Lower lobe of right lung (tissue), 2 donors: ENCODE measurements at regions not wholly inside any gene's neighbourhood (a gene's known extent, or its start where the extent isn't known, plus 50 kb on each side); places are given as distances from the start of the nearest gene placed in this dataset.

Experiments used
- ATAC-seq, 2 donors: fragments of 200-7000 bp; cut with Tn5 transposase; one replicate each; pipeline ENCODE4 v1.9.1; 2020 to 2022; ENCODE audit warnings: mild to moderate bottlenecking in 2 of 2, moderate library complexity in 2 of 2
- DNase-seq: peaks from one replicate; pipeline ENCODE4 v3.0.0-alpha.2; 2020
- H3K27ac ChIP-seq: fragments of 200-600 bp; one replicate; pipeline ENCODE4 v1.8.0; 2022
- H3K27me3 ChIP-seq: fragments of 200-600 bp; one replicate; pipeline ENCODE4 v1.8.0; 2022; ENCODE audit warnings: low read depth
- H3K36me3 ChIP-seq: fragments of 200-600 bp; one replicate; pipeline ENCODE4 v1.8.0; 2022; ENCODE audit warnings: mild to moderate bottlenecking
- H3K4me1 ChIP-seq: fragments of 200-600 bp; one replicate; pipeline ENCODE4 v1.8.0; 2022
- H3K4me3 ChIP-seq: fragments of 200-600 bp; one replicate; pipeline ENCODE4 v1.8.0; 2022; ENCODE audit warnings: mild to moderate bottlenecking
- H3K9me3 ChIP-seq: fragments of 200-600 bp; one replicate; pipeline ENCODE4 v1.8.0; 2022
- intact Hi-C: fragments of 100-400 bp; cut with DNase I; formaldehyde crosslinking; loops from one replicate; pipeline ENCODE4 v1.11.0; 2022
- TF ChIP-seq, protein P1 (sequence below): fragments of 200-600 bp; IDR thresholded peaks from one replicate; pipeline ENCODE4 v1.8.0; 2022; ENCODE audit warnings: antibody characterized with exemption, mild to moderate bottlenecking
- donor health status: DM: no; HTN: yes; CAD: no; lungs with severe emphysema.

DNA sequence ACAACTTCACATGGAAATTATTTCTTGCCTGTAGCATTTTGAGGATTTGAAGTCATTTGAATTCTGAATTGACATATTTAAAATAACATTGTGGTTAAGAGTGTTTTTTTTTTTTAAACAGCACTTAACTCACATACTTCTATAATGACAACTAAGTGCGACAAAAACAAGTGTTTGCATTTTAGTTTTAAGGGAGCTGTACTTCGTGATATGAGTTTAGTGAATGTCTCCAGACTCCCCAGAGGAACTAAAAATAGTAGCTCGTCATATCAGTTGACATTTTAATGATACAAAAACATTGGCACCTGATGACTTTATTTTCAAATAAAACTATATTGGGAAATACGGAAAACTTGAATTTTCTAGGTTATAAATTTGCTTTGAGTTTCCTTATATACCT, 389.6 kb upstream of the MON1B start:
- TF ChIP-seq, protein P1, sequence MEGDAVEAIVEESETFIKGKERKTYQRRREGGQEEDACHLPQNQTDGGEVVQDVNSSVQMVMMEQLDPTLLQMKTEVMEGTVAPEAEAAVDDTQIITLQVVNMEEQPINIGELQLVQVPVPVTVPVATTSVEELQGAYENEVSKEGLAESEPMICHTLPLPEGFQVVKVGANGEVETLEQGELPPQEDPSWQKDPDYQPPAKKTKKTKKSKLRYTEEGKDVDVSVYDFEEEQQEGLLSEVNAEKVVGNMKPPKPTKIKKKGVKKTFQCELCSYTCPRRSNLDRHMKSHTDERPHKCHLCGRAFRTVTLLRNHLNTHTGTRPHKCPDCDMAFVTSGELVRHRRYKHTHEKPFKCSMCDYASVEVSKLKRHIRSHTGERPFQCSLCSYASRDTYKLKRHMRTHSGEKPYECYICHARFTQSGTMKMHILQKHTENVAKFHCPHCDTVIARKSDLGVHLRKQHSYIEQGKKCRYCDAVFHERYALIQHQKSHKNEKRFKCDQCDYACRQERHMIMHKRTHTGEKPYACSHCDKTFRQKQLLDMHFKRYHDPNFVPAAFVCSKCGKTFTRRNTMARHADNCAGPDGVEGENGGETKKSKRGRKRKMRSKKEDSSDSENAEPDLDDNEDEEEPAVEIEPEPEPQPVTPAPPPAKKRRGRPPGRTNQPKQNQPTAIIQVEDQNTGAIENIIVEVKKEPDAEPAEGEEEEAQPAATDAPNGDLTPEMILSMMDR = no peak
- Histone ChIP-seq H3K27ac (no peak overlapping the region), H3K4me3 (no peak overlapping the region), H3K27me3 (no peaks in the 10 kb centered on the region), H3K4me1 (no peaks in the 10 kb centered on the region), H3K9me3 (no peaks in the 10 kb centered on the region), H3K36me3 (no peaks in the 10 kb centered on the region)
- ATAC-seq (peak in 1 of 2 donors; percentile 73), DNase-seq (no peak)
- intact Hi-C loops = no loop called here

DNA sequence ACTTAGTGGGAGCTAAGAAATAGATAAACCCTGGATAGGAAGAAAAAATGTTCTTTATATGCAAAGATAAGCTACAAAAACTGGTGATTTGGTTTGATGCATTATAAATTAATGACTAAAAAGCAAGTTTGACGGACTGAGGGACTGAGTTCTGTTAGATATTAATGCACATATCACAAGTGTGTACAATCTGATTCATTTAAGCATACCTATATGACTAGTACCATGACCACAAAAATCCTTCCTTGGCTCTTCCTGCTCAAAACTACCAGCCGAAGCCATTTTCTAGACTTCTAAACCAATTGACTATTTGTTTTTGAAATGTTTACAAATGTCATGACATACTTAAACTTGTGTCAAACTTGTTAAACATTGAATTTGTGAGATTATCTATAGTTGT, 374.5 kb upstream of the MON1B start:
- no peaks in the 10 kb centered on the region for H3K36me3 ChIP-seq
- intact Hi-C loops = no loop called here
- no peak overlapping the region for H3K4me3 ChIP-seq
- no peaks in the 10 kb centered on the region for H3K4me1 ChIP-seq
- DNase-seq (no peak), ATAC-seq (no peak)
- no peaks in the 10 kb centered on the region for H3K9me3 ChIP-seq
- no peaks in the 10 kb centered on the region for H3K27me3 ChIP-seq
- TF ChIP-seq, protein P1 = no peak
- H3K27ac ChIP-seq = no peak overlapping the region

DNA sequence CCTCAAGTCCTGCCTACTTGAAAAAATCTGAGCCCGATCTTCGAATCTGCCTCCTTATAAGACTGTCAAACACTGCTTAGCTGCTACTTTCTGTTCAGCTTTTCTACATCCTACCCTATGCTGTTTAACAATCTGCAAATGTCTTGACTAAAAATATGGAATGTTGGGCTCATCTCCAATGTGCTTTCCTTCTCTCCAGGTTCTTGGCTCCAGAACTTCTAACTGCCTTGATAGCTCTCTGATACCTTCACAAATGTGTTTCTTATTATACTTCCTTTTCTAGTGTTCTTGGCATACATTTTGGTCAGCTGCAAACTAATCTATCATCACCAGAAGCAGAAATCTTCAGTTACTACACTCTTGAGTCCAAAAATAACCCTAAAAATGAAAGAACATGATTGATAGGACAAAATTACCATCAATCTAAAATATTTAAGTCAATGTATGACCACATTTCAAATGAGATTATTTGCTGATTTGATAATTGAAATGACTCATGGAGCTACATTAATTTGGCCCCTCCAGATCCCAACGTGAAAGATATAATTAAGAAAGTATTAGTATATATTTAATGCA, 372.3 kb upstream of the MON1B start:
- ATAC-seq = no peak
- intact Hi-C loops = no loop called here
- TF ChIP-seq, protein P1 = no peak
- no peak overlapping the region for H3K4me3 ChIP-seq
- H3K9me3 ChIP-seq = no peaks in the 10 kb centered on the region
- no peaks in the 10 kb centered on the region for H3K36me3 ChIP-seq
- no peak overlapping the region for H3K27ac ChIP-seq
- no peak for DNase-seq
- no peaks in the 10 kb centered on the region for H3K4me1 ChIP-seq
- H3K27me3 ChIP-seq = no peaks in the 10 kb centered on the region

DNA sequence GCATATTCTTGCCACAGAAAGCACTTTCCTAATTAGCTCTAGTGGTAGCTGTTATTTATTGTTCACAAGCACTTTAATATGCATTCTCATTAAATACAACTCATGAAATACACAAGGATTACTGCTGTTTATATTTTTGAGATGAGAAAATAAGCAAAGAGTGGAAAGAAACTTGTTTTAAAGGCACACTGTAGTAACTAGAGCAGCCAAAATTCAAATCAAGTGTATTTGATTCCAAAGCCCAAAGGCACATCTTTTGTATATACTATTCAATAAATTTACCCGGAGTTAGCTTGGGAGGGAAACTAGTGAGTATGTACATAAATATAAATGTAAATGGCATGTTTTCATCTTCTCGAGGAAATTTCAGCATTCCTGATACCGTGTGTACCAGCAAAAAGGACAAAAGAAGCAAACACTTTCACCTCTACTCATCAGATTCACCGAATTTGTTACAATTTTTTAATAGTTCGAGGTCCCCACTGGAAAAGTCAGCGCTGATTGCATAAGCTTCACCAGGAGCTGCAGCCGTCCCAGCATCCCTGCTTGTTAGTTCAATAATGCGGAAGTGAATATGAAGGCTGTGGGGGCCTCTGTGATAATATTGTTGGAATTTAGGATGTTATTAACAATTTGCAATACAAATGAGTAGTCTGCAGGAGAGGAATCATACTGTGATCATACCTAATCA, 371.6 kb upstream of the MON1B start:
- Histone ChIP-seq H3K4me1 (no peaks in the 10 kb centered on the region), H3K36me3 (no peaks in the 10 kb centered on the region), H3K27ac (no peak overlapping the region), H3K9me3 (no peaks in the 10 kb centered on the region), H3K27me3 (no peaks in the 10 kb centered on the region), H3K4me3 (no peak overlapping the region)
- intact Hi-C loops = no loop called here
- TF ChIP-seq, protein P1 = no peak
- ATAC-seq (no peak), DNase-seq (no peak)

DNA sequence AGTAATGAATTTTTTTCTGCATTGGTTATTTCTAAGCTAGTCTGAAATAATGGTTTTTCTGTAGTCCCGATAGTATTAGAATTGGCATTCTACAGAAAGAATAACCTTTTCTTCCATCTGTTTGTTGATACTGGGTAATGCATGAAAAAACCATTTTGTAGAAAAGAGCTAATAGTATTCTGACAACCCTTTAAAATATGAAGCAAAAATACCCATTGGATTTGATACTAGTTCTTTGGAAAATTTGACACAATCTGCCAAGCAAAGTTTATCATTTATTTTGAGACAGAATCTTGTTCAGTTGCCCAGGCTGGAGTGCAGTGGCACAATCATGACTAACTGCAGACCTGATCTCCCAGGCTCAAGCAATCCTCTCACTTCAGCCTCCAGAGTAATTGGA, 366.8 kb upstream of the MON1B start:
- H3K36me3 ChIP-seq = no peaks in the 10 kb centered on the region
- intact Hi-C loops = no loop called here
- H3K4me3 ChIP-seq = no peak overlapping the region
- H3K27me3 ChIP-seq = no peaks in the 10 kb centered on the region
- H3K9me3 ChIP-seq = no peaks in the 10 kb centered on the region
- DNase-seq (no peak), ATAC-seq (no peak)
- H3K4me1 ChIP-seq = no peaks in the 10 kb centered on the region
- TF ChIP-seq, protein P1 = no peak
- no peak overlapping the region for H3K27ac ChIP-seq
